NCI-H1417 treated with DMSO at 0.1 percent for 48 hours (cell line): ENCODE measurements at regions not wholly inside any gene's neighbourhood (a gene's known extent, or its start where the extent isn't known, plus 50 kb on each side); places are given as distances from the start of the nearest gene placed in this dataset.

ENCODE experiments used
- DNase-seq: peaks from one replicate; lab custom pipeline; 2025; lab: John Stamatoyannopoulos, UW

GRCh38 chr12:77122236-77122635, 56.9 kb upstream of the E2F7 start:
- no peak for DNase-seq

GRCh38 chr12:77120156-77121085, 55.1 kb upstream of the E2F7 start:
- no peak for DNase-seq

- DNase-seq = no peak
These were observed 53.3 kb upstream of the E2F7 start for GRCh38 chr12:77118696-77119095.

- DNase-seq = no peak
These were observed 50.9 kb upstream of the E2F7 start for GRCh38 chr12:77116277-77116676.

- DNase-seq = no peak
These were observed 50.1 kb upstream of the E2F7 start for GRCh38 chr12:77115471-77115870.
